NCI-H1436 treated with DMSO at 0.1 percent for 48 hours (cell line): ENCODE measurements at regions not wholly inside any gene's neighbourhood (a gene's known extent, or its start where the extent isn't known, plus 50 kb on each side); places are given as distances from the start of the nearest gene placed in this dataset.

Experiments used
- DNase-seq: peaks from one replicate; lab custom pipeline; 2025; lab: John Stamatoyannopoulos, UW

- no peak for DNase-seq
Measured at GRCh38 chr11:119547511-119547910, 124.5 kb upstream of the THY1 start.

DNA sequence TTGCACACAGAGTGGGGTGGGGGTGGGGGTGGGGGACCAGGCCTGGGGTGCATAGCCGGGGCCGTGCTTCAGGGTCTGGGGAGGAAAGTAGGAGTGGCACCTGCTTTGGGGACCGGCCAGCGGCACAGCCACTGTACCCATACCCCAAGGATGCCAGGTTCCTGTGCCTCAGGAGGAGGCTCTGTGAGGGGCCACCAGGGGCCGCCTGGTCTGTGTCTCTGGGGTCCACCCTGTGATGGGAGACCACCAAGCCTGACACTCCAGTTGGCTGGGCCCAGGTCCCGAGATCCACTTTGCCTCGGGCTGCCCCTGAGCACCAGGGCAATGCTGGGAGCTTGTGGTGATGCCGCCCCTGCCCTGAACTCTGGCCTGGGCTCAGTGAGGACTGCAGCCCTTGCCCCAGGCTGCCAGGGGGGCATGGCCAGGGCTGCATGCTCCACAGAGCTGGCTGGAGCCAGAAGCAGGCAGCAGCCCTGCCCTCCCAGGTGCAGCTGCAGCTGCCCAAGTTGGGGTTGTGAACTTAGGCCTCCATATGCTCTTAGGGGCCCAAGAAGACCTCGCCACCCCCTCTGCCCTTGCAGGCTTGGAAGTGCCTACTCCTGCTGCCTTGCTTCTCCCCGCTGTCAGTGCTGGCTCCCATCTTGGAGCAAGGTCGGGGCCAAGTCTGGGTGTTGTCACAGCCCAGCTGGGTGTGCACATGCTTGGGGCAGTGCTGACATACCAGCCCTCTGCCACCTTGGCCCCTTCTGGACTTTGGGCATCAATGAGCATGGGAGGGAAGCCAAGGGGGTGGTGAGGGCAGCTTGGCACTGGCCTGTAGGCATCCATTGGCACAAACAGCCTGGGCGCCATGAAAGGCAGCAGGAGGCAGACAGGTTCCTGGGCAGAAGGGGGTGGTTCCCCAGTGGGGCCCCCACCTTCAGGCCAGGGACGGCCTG is 123.3 kb upstream of the THY1 start:
- DNase-seq, result no peak

- no peak for DNase-seq
Measured at GRCh38 chr11:119540370-119541125, 117.6 kb upstream of the THY1 start.

DNA sequence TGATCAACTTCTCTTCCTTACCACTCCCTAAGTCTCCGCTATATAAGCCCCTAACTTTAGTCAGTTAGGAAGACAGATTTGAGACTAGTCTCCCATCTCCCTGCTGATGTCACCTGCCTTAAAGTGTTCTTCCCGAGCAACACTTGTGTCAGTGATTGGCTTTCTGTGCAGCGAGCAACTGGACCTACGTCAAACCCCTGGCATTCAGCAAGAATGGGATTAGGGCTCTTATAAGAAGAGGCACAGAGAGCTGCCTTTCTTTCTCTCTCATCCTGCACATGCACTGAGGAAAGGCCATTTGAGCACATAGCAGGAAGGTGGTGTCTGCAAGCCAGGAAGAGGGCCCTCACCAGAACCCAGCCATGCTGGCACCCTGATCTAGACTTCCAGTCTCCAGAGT is 116.6 kb upstream of the THY1 start:
- DNase-seq, result no peak

DNA sequence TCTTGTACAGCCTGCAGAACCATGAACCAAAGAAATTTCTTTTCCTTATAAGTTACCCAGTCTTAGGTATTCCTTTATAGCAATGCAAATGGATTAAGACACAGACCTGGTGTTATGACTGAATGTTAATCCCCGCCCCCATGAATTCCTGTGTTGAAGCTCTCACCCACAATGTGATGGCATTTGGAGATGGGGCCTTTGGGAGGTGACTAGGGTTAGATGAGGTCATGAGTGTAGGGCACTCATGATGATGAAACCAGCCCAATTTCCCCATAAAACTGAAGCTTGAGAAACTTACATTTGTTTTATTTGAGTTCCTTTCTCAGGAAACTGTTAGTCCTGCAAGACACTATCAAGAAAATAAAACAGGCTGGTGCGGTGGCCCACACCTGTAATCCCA is 115.8 kb upstream of the THY1 start:
- DNase-seq, result no peak

GRCh38 chr11:119537306-119538253 is 114.6 kb upstream of the THY1 start:
- DNase-seq, result no peak

DNA sequence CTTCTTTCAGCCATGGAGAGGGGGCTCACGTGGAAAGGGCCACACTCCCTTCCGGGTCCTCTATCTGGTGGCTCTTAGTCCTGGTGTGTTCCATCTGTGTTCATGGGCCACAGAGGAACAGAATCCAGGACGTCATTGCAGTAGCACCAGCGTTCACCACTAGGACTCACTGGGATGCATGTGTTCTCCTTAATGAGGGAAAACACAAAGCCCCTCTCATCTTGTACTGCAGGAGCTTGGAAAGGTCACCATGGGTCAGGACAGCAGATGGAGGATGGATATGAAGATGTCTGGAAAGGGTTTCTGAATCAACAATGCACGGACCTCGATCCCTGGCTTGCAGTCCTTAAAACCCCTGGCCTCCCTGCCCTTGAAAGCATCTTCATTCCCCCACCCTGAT is 113.8 kb upstream of the THY1 start:
- no peak for DNase-seq

GRCh38 chr11:119533921-119534736 is 111.2 kb upstream of the THY1 start:
- peak; percentile 18 for DNase-seq

DNA sequence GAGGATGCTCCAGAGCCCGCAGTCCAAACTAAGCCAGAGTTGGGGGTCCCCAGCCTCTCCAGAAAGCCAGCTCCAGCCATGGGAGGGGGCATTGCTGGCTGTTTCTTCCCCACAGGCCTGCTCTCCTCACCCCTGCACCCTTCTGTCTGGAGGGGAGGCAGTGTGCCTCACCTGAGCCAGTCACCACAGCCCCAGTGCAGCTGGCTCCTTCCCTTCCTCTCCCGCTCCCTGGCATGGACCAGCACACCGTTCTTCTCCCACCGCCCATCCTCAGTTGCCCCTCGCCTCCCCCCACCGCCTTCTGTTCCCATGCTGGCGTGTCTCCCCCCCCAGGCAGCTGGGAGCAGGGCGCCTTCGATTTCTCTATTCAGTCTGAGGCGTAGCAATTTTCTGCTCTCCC is 110.5 kb upstream of the THY1 start:
- no peak for DNase-seq

GRCh38 chr11:119532551-119532950 is 109.6 kb upstream of the THY1 start:
- no peak for DNase-seq

DNA sequence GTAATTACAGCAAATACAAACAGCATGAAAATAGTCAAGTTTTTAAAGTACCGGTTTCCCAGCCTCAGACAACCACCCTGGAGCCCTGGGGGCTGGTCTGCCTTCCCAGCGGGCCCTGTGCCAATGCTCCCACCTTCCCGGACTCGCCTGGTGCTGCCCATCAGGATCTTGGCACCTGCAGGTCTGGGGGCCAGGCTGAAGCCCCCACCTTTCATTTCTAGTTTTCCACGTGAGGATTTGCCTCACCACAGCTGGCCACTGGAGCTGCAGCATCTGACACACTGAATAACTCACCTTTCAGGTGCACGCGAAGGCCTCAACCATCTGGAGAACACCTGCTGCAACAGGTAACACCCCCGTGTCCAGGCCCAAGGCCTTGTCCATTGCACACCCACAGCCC is 108.7 kb upstream of the THY1 start:
- DNase-seq, result no peak

DNA sequence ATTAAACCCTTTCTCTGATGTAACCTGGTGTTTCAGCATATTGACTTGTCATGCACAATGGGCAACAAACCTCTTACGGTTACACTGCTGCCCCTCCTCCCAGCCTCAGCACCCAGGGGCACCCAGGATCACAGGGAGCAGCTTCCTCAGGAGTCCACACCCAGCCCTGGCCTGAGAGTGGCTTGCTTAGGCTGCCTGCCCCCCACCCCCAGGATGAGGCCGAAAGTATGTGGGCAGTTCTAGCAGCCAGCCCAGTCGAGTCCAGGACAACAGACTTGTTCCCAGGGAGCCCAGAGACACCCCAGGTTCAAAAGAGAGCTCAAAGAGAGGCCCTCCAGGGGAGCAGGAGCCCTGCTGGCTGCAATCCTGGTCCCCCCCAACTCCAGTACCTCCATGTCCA is 108.1 kb upstream of the THY1 start:
- no peak for DNase-seq

GRCh38 chr11:119530509-119530908 is 107.5 kb upstream of the THY1 start:
- DNase-seq, result no peak

DNA sequence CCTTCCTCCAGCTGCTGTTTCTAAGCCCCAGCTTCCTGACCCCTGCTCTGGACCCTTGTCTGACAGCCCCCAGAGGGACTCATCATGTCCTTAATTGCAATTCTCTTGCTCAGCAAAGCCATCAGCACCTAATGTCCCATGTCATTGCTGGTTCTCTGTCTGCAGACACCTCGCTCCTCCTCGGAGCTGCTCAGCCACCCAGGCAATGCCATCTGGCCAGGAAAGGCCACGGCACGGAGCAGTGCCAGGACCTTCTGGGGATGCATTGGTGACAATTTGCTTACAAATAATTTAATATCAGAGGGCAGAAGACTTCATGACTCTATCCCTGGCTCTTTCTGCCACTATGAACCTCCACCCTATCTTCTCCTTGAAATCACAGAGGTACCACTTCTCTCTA is 107.0 kb upstream of the THY1 start:
- no peak for DNase-seq

GRCh38 chr11:119529063-119529845 is 106.3 kb upstream of the THY1 start:
- DNase-seq, result no peak

- no peak for DNase-seq
Measured at GRCh38 chr11:119525867-119526196, 102.9 kb upstream of the THY1 start.

GRCh38 chr11:119525180-119525866 is 102.4 kb upstream of the THY1 start:
- DNase-seq, result no peak

- DNase-seq, result no peak
Measured at GRCh38 chr11:119523539-119524157, 100.7 kb upstream of the THY1 start.

DNA sequence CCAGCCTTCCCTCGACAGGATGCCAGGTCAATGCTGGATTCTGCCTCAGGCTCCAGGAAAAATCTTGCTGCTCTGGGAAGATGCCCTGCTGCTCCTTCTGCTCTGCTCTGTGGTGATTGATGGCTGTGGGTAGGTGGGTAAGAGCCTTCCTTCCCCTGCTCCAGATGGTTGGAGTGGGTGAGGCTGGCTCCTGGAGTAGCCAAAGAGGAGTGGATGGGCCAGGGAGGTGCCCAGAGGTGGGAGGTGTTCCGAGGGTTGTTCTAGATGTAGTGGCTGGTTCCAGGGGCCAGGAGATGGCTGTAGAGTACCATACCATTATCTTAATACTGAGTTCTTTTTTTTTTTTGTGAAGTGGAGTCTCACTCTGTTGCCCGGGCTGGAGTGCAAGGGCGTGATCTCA is 99.6 kb upstream of the THY1 start:
- no peak for DNase-seq

DNA sequence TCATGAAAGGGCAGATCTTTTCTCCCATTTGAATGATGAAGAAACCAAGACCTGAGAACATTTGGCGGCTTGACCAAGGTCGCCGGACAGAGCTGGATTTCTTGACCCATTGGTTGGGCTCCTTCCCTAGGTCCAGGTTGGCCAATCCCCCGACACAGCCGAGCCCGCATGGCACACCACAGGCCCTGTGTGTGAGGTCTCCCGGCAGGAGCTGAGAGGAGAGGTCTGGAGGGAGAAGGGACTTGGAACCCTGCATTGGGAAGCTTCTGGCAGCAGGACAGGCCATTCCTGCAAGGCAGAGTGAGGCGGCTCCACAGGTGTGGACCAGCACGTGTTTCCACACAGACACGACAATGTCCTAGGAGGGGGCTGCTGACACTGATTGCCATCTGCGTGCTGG is 98.6 kb upstream of the THY1 start:
- no peak for DNase-seq
